ENCODE measurements at regions not wholly inside any gene's neighbourhood (a gene's known extent, or its start where the extent isn't known, plus 50 kb on each side); places are given as distances from the start of the nearest gene placed in this dataset.

- no peak for TF ChIP-seq ATF3 (CRISPR knock-in tag; conservative IDR thresholded peaks at IDR 0.05)
- no peak for TF ChIP-seq PREB (CRISPR knock-in tag; IDR thresholded peaks at IDR 0.05; ENCODE audit: borderline replicate concordance)
- TF ChIP-seq TCF7 (CRISPR knock-in tag; IDR thresholded peaks at IDR 0.05; ENCODE audit: low read depth): no peak
- no peak for TF ChIP-seq ZNF317 (CRISPR knock-in tag; IDR thresholded peaks at IDR 0.05; ENCODE audit: borderline replicate concordance, low read depth)
Observed at GRCh38 chr2:23112517-23112916, 272.5 kb upstream of the KLHL29 start (continued).

GRCh38 chr2:23114299-23114698 is 270.7 kb upstream of the KLHL29 start:
- Mint-ChIP-seq H3K4me1 (no peaks in the 10 kb centered on the region), H3K9me3 (peaks cover 15% of the 10 kb centered on the region), H3K36me3 (no peaks in the 10 kb centered on the region; the same call in 1 of the 2 replicates), H3K27ac (no peak overlapping the region), H3K27me3 (ENCODE audit: low read depth) (no peaks in the 10 kb centered on the region), H3K4me3 (no peak overlapping the region)
- POLR2A ChIA-PET: no interaction called here
- TF ChIP-seq SMAD4 (CRISPR knock-in tag; IDR thresholded peaks at IDR 0.05) (no peak), ZNF396 (CRISPR knock-in tag; IDR thresholded peaks at IDR 0.05; ENCODE audit: borderline replicate concordance) (no peak), TEAD1 (CRISPR knock-in tag; IDR thresholded peaks at IDR 0.05) (no peak), ETV6 (CRISPR knock-in tag; IDR thresholded peaks at IDR 0.05) (no peak), GTF2I (CRISPR knock-in tag; conservative IDR thresholded peaks at IDR 0.05) (no peak), ATF6 (CRISPR knock-in tag; IDR thresholded peaks at IDR 0.05) (no peak), NFE2L1 (CRISPR knock-in tag; IDR thresholded peaks at IDR 0.05) (no peak)
- CTCF ChIA-PET: no interaction called here
- ATAC-seq (no peak), DNase-seq (ENCODE audit: low spot score) (no peak)

GRCh38 chr2:23118313-23118712 is 266.7 kb upstream of the KLHL29 start:
- CTCF ChIA-PET: interaction anchor here (0.9 kb wide), 1 partner anchor 81 kb away, joined by 3 read pairs; no protein-coding TSS in a partner anchor
- ATAC-seq: peak; percentile 44; the same call in 1 of the 2 replicates
- TF ChIP-seq FOXP1 (CRISPR knock-in tag; IDR thresholded peaks at IDR 0.05; ENCODE audit: borderline replicate concordance): no peak
- no peak for TF ChIP-seq E2F5 (CRISPR knock-in tag; IDR thresholded peaks at IDR 0.05)
- TF ChIP-seq TEAD4 (CRISPR knock-in tag; IDR thresholded peaks at IDR 0.05): no peak
- TF ChIP-seq FOXP4 (CRISPR knock-in tag; IDR thresholded peaks at IDR 0.05): no peak
- no peak for TF ChIP-seq RORB (CRISPR knock-in tag; IDR thresholded peaks at IDR 0.05)
- TF ChIP-seq ZNF396 (CRISPR knock-in tag; IDR thresholded peaks at IDR 0.05; ENCODE audit: borderline replicate concordance): no peak
- no peak for TF ChIP-seq ATF3 (CRISPR knock-in tag; conservative IDR thresholded peaks at IDR 0.05)
- TF ChIP-seq CREM (CRISPR knock-in tag; IDR thresholded peaks at IDR 0.05): no peak
- no peak for TF ChIP-seq SMAD3 (CRISPR knock-in tag; IDR thresholded peaks at IDR 0.05; ENCODE audit: borderline replicate concordance)
- TF ChIP-seq MYBL2 (CRISPR knock-in tag; IDR thresholded peaks at IDR 0.05): no peak
- TF ChIP-seq TEAD1 (CRISPR knock-in tag; IDR thresholded peaks at IDR 0.05): no peak
- TF ChIP-seq NR3C1 (CRISPR knock-in tag; conservative IDR thresholded peaks at IDR 0.05; ENCODE audit: low read depth): no peak
- TF ChIP-seq SP1 (CRISPR knock-in tag; conservative IDR thresholded peaks at IDR 0.05): no peak
- no peak for TF ChIP-seq AFF4 (CRISPR knock-in tag; IDR thresholded peaks at IDR 0.05; ENCODE audit: borderline replicate concordance)
- no peak for TF ChIP-seq SMAD4 (CRISPR knock-in tag; IDR thresholded peaks at IDR 0.05)

More at GRCh38 chr2:23118313-23118712, 266.7 kb upstream of the KLHL29 start:
- no peaks in the 10 kb centered on the region for H3K4me1 Mint-ChIP-seq
- no peaks in the 10 kb centered on the region for H3K36me3 Mint-ChIP-seq
- H3K27me3 Mint-ChIP-seq (ENCODE audit: low read depth): no peaks in the 10 kb centered on the region
- no peak overlapping the region for H3K4me3 Mint-ChIP-seq
- H3K27ac Mint-ChIP-seq: no peak overlapping the region
- peaks cover under 1% of the 10 kb centered on the region for H3K9me3 Mint-ChIP-seq
- no peak for DNase-seq (ENCODE audit: low spot score)
- POLR2A ChIA-PET: no interaction called here

Data from WTC11 (cell line).